ENCODE measurements at regions not wholly inside any gene's neighbourhood (a gene's known extent, or its start where the extent isn't known, plus 50 kb on each side); places are given as distances from the start of the nearest gene placed in this dataset.

DNA sequence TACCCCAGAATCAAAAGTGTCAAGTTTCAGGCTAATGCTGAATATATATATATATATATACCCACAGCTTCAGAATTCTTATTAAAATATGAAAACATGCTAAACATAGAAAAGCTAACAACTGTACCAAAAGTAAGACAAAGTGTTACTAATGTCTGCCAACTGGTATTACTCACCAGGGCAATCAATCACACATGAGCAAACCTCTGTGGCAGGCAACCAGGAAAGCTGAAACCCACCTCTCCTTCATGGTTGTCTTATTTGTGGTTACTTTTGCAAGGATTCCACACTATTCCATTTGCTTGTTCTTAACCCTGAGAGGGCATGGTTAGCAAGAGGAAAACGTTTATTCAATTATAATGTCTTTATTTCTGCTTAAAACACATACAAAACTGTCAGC, 512.3 kb upstream of the MDFIC2 start:
- Histone ChIP-seq H3K9me3 (ENCODE audit: control insufficient read depth in 1 of 2, insufficient read depth in 1 of 2, low read depth in 1 of 2, low read length in 2 of 2) (no peaks in the 10 kb centered on the region), H3K4me2 (ENCODE audit: low read length) (no peak overlapping the region), H3K4me3 (replicated peaks in 1 of 2; ENCODE audit: low read depth in 1 of 2, low read length in 2 of 2) (no peak overlapping the region), H4K20me1 (ENCODE audit: insufficient read depth) (no peaks in the 10 kb centered on the region), H3K9me2 (ENCODE audit: insufficient read depth) (no peaks in the 10 kb centered on the region), H2AFZ (ENCODE audit: low read depth, low read length, poor library complexity, severe bottlenecking) (no peak overlapping the region), H3K36me3 (ENCODE audit: control insufficient read depth in 1 of 2, insufficient read depth in 2 of 2, low read length in 2 of 2) (no peaks in the 10 kb centered on the region), H3K27me3 (ENCODE audit: insufficient read depth, low read length) (no peaks in the 10 kb centered on the region; the same call in 1 of the 2 replicates), H3K4me1 (ENCODE audit: control insufficient read depth in 1 of 2, insufficient read depth in 2 of 2, low read length in 2 of 2) (no peaks in the 10 kb centered on the region), H3K79me2 (ENCODE audit: insufficient read depth, low read length) (no peaks in the 10 kb centered on the region), H3K9ac (ENCODE audit: low read length) (no peak overlapping the region), H3K27ac (ENCODE audit: low read depth, low read length) (no peak overlapping the region)
- CTCF ChIA-PET = no interaction called here
- BruUV-seq (replicated peaks) = no TSS peak
- RAD21 ChIA-PET (ENCODE audit: low non-redundant PET in 1 of 2, low total read pairs in 2 of 2, uncharacterized antibody in 2 of 2, unreplicated experiment in 2 of 2) = no interaction called here
- DNase-seq (ENCODE audit: low read depth, low spot score) (no peak), ATAC-seq (no peak)
- POLR2A ChIA-PET = no interaction called here
- intact Hi-C loops (cut with micrococcal nuclease) = no loop called here
- TF ChIP-seq, protein P1, sequence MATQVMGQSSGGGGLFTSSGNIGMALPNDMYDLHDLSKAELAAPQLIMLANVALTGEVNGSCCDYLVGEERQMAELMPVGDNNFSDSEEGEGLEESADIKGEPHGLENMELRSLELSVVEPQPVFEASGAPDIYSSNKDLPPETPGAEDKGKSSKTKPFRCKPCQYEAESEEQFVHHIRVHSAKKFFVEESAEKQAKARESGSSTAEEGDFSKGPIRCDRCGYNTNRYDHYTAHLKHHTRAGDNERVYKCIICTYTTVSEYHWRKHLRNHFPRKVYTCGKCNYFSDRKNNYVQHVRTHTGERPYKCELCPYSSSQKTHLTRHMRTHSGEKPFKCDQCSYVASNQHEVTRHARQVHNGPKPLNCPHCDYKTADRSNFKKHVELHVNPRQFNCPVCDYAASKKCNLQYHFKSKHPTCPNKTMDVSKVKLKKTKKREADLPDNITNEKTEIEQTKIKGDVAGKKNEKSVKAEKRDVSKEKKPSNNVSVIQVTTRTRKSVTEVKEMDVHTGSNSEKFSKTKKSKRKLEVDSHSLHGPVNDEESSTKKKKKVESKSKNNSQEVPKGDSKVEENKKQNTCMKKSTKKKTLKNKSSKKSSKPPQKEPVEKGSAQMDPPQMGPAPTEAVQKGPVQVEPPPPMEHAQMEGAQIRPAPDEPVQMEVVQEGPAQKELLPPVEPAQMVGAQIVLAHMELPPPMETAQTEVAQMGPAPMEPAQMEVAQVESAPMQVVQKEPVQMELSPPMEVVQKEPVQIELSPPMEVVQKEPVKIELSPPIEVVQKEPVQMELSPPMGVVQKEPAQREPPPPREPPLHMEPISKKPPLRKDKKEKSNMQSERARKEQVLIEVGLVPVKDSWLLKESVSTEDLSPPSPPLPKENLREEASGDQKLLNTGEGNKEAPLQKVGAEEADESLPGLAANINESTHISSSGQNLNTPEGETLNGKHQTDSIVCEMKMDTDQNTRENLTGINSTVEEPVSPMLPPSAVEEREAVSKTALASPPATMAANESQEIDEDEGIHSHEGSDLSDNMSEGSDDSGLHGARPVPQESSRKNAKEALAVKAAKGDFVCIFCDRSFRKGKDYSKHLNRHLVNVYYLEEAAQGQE (IDR thresholded peaks at IDR 0.05; ENCODE audit: low read depth) = no peak
- no peak for TF ChIP-seq POLR2A (IDR thresholded peaks at IDR 0.05; ENCODE audit: borderline replicate concordance, extremely low read depth, insufficient read depth, insufficient read length)
- no peak for TF ChIP-seq SP1 (IDR thresholded peaks at IDR 0.05; ENCODE audit: low read depth)
- TF ChIP-seq EZH2 (IDR thresholded peaks at IDR 0.05) = no peak
- no peak for TF ChIP-seq TCF7L2 (IDR thresholded peaks at IDR 0.05; ENCODE audit: borderline replicate concordance, extremely low read depth, insufficient read depth, insufficient read length)
- TF ChIP-seq CBX3 (IDR thresholded peaks at IDR 0.05; ENCODE audit: low read depth) = no peak
- TF ChIP-seq, protein P2, sequence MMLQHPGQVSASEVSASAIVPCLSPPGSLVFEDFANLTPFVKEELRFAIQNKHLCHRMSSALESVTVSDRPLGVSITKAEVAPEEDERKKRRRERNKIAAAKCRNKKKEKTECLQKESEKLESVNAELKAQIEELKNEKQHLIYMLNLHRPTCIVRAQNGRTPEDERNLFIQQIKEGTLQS (IDR thresholded peaks at IDR 0.05) = no peak
- TF ChIP-seq SIN3A (IDR thresholded peaks at IDR 0.05; ENCODE audit: low read depth) = no peak
- no peak for TF ChIP-seq ZNF274 (IDR thresholded peaks at IDR 0.05; ENCODE audit: low read depth, low read length)
- no peak for TF ChIP-seq ELF1 (IDR thresholded peaks at IDR 0.05; ENCODE audit: borderline replicate concordance, low read depth)
- TF ChIP-seq, protein P3, sequence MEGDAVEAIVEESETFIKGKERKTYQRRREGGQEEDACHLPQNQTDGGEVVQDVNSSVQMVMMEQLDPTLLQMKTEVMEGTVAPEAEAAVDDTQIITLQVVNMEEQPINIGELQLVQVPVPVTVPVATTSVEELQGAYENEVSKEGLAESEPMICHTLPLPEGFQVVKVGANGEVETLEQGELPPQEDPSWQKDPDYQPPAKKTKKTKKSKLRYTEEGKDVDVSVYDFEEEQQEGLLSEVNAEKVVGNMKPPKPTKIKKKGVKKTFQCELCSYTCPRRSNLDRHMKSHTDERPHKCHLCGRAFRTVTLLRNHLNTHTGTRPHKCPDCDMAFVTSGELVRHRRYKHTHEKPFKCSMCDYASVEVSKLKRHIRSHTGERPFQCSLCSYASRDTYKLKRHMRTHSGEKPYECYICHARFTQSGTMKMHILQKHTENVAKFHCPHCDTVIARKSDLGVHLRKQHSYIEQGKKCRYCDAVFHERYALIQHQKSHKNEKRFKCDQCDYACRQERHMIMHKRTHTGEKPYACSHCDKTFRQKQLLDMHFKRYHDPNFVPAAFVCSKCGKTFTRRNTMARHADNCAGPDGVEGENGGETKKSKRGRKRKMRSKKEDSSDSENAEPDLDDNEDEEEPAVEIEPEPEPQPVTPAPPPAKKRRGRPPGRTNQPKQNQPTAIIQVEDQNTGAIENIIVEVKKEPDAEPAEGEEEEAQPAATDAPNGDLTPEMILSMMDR (IDR thresholded peaks at IDR 0.05 in 2 of 3, conservative IDR thresholded peaks at IDR 0.05 in 1 of 3; ENCODE audit: borderline replicate concordance in 1 of 3, insufficient read depth in 1 of 3, low read depth in 2 of 3, low read length in 2 of 3) = no peak
- TF ChIP-seq EZH2phosphoT487 (IDR thresholded peaks at IDR 0.05; ENCODE audit: borderline replicate concordance) = no peak
- TF ChIP-seq, protein P4, sequence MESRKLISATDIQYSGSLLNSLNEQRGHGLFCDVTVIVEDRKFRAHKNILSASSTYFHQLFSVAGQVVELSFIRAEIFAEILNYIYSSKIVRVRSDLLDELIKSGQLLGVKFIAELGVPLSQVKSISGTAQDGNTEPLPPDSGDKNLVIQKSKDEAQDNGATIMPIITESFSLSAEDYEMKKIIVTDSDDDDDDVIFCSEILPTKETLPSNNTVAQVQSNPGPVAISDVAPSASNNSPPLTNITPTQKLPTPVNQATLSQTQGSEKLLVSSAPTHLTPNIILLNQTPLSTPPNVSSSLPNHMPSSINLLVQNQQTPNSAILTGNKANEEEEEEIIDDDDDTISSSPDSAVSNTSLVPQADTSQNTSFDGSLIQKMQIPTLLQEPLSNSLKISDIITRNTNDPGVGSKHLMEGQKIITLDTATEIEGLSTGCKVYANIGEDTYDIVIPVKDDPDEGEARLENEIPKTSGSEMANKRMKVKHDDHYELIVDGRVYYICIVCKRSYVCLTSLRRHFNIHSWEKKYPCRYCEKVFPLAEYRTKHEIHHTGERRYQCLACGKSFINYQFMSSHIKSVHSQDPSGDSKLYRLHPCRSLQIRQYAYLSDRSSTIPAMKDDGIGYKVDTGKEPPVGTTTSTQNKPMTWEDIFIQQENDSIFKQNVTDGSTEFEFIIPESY (IDR thresholded peaks at IDR 0.05; ENCODE audit: extremely low read depth, insufficient replicate concordance, low read length) = no peak
- TF ChIP-seq POLR2AphosphoS5 (IDR thresholded peaks at IDR 0.05; ENCODE audit: low read depth, low read length) = no peak
- TF ChIP-seq YY1 (IDR thresholded peaks at IDR 0.05; ENCODE audit: extremely low read depth, insufficient replicate concordance, low read depth, low read length) = no peak
